ENCODE measurements at regions not wholly inside any gene's neighbourhood (a gene's known extent, or its start where the extent isn't known, plus 50 kb on each side); places are given as distances from the start of the nearest gene placed in this dataset.

GRCh38 chr15:38867556-38867955 lies 302.9 kb upstream of the RASGRP1 start:
- DNase-seq (ENCODE audit: insufficient read length, low spot score) (no peak), FAIRE-seq (no peak)
- no peak for TF ChIP-seq CTCF (IDR thresholded peaks at IDR 0.05; ENCODE audit: insufficient read depth, missing control alignments)

GRCh38 chr15:38868326-38869114 lies 303.9 kb upstream of the RASGRP1 start:
- DNase-seq (ENCODE audit: insufficient read length, low spot score) (no peak), FAIRE-seq (no peak)
- no peak for TF ChIP-seq CTCF (IDR thresholded peaks at IDR 0.05; ENCODE audit: insufficient read depth, missing control alignments)

GRCh38 chr15:38871638-38872037 lies 307.0 kb upstream of the RASGRP1 start:
- TF ChIP-seq CTCF (IDR thresholded peaks at IDR 0.05; ENCODE audit: insufficient read depth, missing control alignments) = no peak
- no peak for DNase-seq (ENCODE audit: insufficient read length, low spot score)
- FAIRE-seq = no peak

- DNase-seq (ENCODE audit: insufficient read length, low spot score) (no peak), FAIRE-seq (no peak)
- TF ChIP-seq CTCF (IDR thresholded peaks at IDR 0.05; ENCODE audit: insufficient read depth, missing control alignments) = no peak
Measured at GRCh38 chr15:38872732-38873131, 308.1 kb upstream of the RASGRP1 start.

- no peak for FAIRE-seq
Measured at GRCh38 chr15:38873158-38873557, 308.5 kb upstream of the RASGRP1 start.

GRCh38 chr15:38874464-38874863 lies 309.9 kb upstream of the RASGRP1 start:
- no peak for DNase-seq (ENCODE audit: insufficient read length, low spot score)
- no peak for TF ChIP-seq CTCF (IDR thresholded peaks at IDR 0.05; ENCODE audit: insufficient read depth, missing control alignments)
- no peak for FAIRE-seq

More at GRCh38 chr15:38873158-38873557, 308.5 kb upstream of the RASGRP1 start:
- TF ChIP-seq CTCF (IDR thresholded peaks at IDR 0.05; ENCODE audit: insufficient read depth, missing control alignments) = no peak
- no peak for DNase-seq (ENCODE audit: insufficient read length, low spot score)

GRCh38 chr15:38876211-38876610 lies 311.6 kb upstream of the RASGRP1 start:
- DNase-seq (ENCODE audit: insufficient read length, low spot score) (no peak), FAIRE-seq (no peak)
- TF ChIP-seq CTCF (IDR thresholded peaks at IDR 0.05; ENCODE audit: insufficient read depth, missing control alignments) = no peak

Data from D721Med (cell line).